ENCODE measurements at regions not wholly inside any gene's neighbourhood (a gene's known extent, or its start where the extent isn't known, plus 50 kb on each side); places are given as distances from the start of the nearest gene placed in this dataset.

DNA sequence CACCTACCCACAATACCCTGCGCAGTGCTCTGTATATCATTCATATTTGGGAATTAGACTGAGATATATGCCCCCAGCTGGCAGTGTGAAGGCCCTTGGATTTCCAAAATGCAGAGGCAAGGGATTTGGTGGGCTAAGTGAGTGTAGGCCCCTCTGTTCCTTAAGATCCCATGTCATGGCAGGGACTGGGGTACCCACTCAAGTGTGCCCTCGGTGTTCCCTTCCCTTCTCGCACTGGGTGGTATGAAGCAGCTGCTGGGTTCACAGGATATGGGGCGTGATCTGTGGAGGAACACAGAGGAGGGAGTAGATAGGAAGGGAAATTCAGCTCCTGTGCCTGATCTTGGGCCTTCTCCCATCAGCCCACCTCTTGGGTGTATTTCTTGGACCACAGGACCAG is 63.1 kb upstream of the VASH1 start:
- TF ChIP-seq GATA2 (IDR thresholded peaks at IDR 0.05; ENCODE audit: low read depth, low read length) (no peak), GATA3 (IDR thresholded peaks at IDR 0.05; ENCODE audit: low read depth, low read length) (no peak)

All from SH-SY5Y (cell line).